GM12872 (cell line): ENCODE measurements at regions not wholly inside any gene's neighbourhood (a gene's known extent, or its start where the extent isn't known, plus 50 kb on each side); places are given as distances from the start of the nearest gene placed in this dataset.

ENCODE experiments used
- CTCF ChIP-seq: IDR thresholded peaks from 3 replicates; pipeline ENCODE4 v1.5.1; 2011; ENCODE audit warnings: low read depth, mild to moderate bottlenecking, low read length, moderate library complexity; ENCODE audit not compliant: insufficient read depth

GRCh38 chr10:83988435-83988834 is 150.9 kb upstream of the GHITM start:
- no peak for TF ChIP-seq CTCF

- TF ChIP-seq CTCF: no peak
Observed at GRCh38 chr10:83990126-83990525, 149.2 kb upstream of the GHITM start.

GRCh38 chr10:83991986-83992753 is 147.1 kb upstream of the GHITM start:
- peak; percentile 64 for TF ChIP-seq CTCF

- no peak for TF ChIP-seq CTCF
Observed at GRCh38 chr10:83994325-83994724, 145.0 kb upstream of the GHITM start.

- no peak for TF ChIP-seq CTCF
Observed at GRCh38 chr10:83995738-83996331, 143.5 kb upstream of the GHITM start.

- no peak for TF ChIP-seq CTCF
Observed at GRCh38 chr10:84004221-84004620, 135.1 kb upstream of the GHITM start.

- TF ChIP-seq CTCF: no peak
Observed at GRCh38 chr10:84005403-84005802, 133.9 kb upstream of the GHITM start.
